AG10803 (cell line): ENCODE measurements at regions not wholly inside any gene's neighbourhood (a gene's known extent, or its start where the extent isn't known, plus 50 kb on each side); places are given as distances from the start of the nearest gene placed in this dataset.
A peak's percentile ranks its signal among the peaks of the same experiment; 100 is the strongest.

Experiments used
- DNase-seq: peaks from one replicate; pipeline ENCODE4 v3.0.0; 2010; ENCODE audit warnings: low read depth
- H3K4me3 ChIP-seq: 2 replicates; pipeline ENCODE4 v1.5.1; 2011; ENCODE audit warnings: mild to moderate bottlenecking, low read length, control low read depth
- CTCF ChIP-seq: conservative IDR thresholded peaks from 2 replicates; pipeline ENCODE4 v1.5.1; 2011; ENCODE audit warnings: mild to moderate bottlenecking, low read length, control low read depth, inconsistent platforms

- TF ChIP-seq CTCF, result no peak
- no peak overlapping the region for H3K4me3 ChIP-seq
- no peak for DNase-seq
These were observed 314.4 kb downstream of the GALC start for GRCh38 chr14:87678624-87679023.

- no peak for DNase-seq
- H3K4me3 ChIP-seq, result no peak overlapping the region
- TF ChIP-seq CTCF, result no peak
These were observed 316.1 kb downstream of the GALC start for GRCh38 chr14:87676814-87677437.

- no peak for DNase-seq
These were observed 325.3 kb downstream of the GALC start for GRCh38 chr14:87667659-87668058.

GRCh38 chr14:87656315-87656714 lies 336.7 kb downstream of the GALC start:
- TF ChIP-seq CTCF, result no peak
- DNase-seq, result no peak
- H3K4me3 ChIP-seq, result no peak overlapping the region

More at GRCh38 chr14:87667659-87668058, 325.3 kb downstream of the GALC start:
- no peak for TF ChIP-seq CTCF
- no peak overlapping the region for H3K4me3 ChIP-seq

GRCh38 chr14:87652278-87652677 lies 340.7 kb downstream of the GALC start:
- TF ChIP-seq CTCF, result no peak
- DNase-seq, result no peak
- H3K4me3 ChIP-seq, result no peak overlapping the region

GRCh38 chr14:87644689-87645088 lies 348.3 kb downstream of the GALC start:
- TF ChIP-seq CTCF, result no peak

GRCh38 chr14:87643005-87643404 lies 350.0 kb downstream of the GALC start:
- peak; percentile 4 for DNase-seq
- H3K4me3 ChIP-seq, result no peak overlapping the region
- no peak for TF ChIP-seq CTCF

More at GRCh38 chr14:87644689-87645088, 348.3 kb downstream of the GALC start:
- no peak for DNase-seq
- no peak overlapping the region for H3K4me3 ChIP-seq
